WTC11 (cell line): ENCODE measurements at regions not wholly inside any gene's neighbourhood (a gene's known extent, or its start where the extent isn't known, plus 50 kb on each side); places are given as distances from the start of the nearest gene placed in this dataset.

Source experiments
- ATAC-seq: fragments of 200-7000 bp; cut with Tn5 transposase; 2 replicates; pipeline ENCODE4 v1.10.0; 2021; ENCODE audit warnings: mild to moderate bottlenecking, moderate library complexity
- CTCF ChIA-PET: fragments of 300-600 bp; sonication (Branson Sonifier 250); formaldehyde crosslinking; loops from one replicate; lab custom pipeline; 2021; ENCODE audit warnings: antibody characterized with exemption; lab: Charles Lee
- POLR2A ChIA-PET: fragments of 350-600 bp; sonication (Branson Sonifier 250); formaldehyde crosslinking; loops from one replicate; lab custom pipeline; 2021; ENCODE audit warnings: antibody characterized with exemption; lab: Charles Lee
- DNase-seq: peaks from one replicate; pipeline ENCODE4 v3.0.0; 2021; ENCODE audit warnings: low spot score
- H3K27ac Mint-ChIP-seq: 2 replicates; pipeline ENCODE4 v1.8.0; 2021; ENCODE audit warnings: mixed read lengths
- H3K27me3 Mint-ChIP-seq: 2 replicates; pipeline ENCODE4 v1.8.0; 2021; ENCODE audit warnings: low read depth, mild to moderate bottlenecking, moderate library complexity, mixed read lengths
- H3K36me3 Mint-ChIP-seq: 2 replicates; pipeline ENCODE4 v1.8.0; 2021; ENCODE audit warnings: mixed read lengths
- H3K4me1 Mint-ChIP-seq: 2 replicates; pipeline ENCODE4 v1.8.0; 2022; ENCODE audit warnings: mixed read lengths
- H3K4me3 Mint-ChIP-seq: 2 replicates; pipeline ENCODE4 v1.8.0; 2021; ENCODE audit warnings: mild to moderate bottlenecking, moderate library complexity, mixed read lengths
- H3K9me3 Mint-ChIP-seq: 2 replicates; pipeline ENCODE4 v1.8.0; 2021; ENCODE audit warnings: mixed read lengths
- ATF2 ChIP-seq: sonication (generic); formaldehyde crosslinking; IDR thresholded peaks from 2 replicates; pipeline ENCODE4 v1.8.1; 2022; ENCODE audit warnings: low read depth, missing genetic modification reagents, borderline replicate concordance
- CREB1 ChIP-seq: sonication (generic); formaldehyde crosslinking; IDR thresholded peaks from 2 replicates; pipeline ENCODE4 v1.8.0; 2023; ENCODE audit warnings: mild to moderate bottlenecking, missing genetic modification reagents
- CREM ChIP-seq: sonication (generic); formaldehyde crosslinking; IDR thresholded peaks from 2 replicates; pipeline ENCODE4 v1.8.1; 2022; ENCODE audit warnings: mild to moderate bottlenecking, missing genetic modification reagents, moderate library complexity
- CTCF ChIP-seq: fragments of 200-600 bp; IDR thresholded peaks from 2 replicates; pipeline ENCODE4 v1.8.0; 2022; ENCODE audit warnings: antibody characterized with exemption
- E2F1 ChIP-seq: sonication (generic); formaldehyde crosslinking; IDR thresholded peaks from 2 replicates; pipeline ENCODE4 v1.8.0; 2022; ENCODE audit warnings: mild to moderate bottlenecking, missing genetic modification reagents
- E2F5 ChIP-seq: sonication (generic); formaldehyde crosslinking; IDR thresholded peaks from 2 replicates; pipeline ENCODE4 v1.8.1; 2022; ENCODE audit warnings: mild to moderate bottlenecking, moderate library complexity, missing genetic modification reagents
- ELF4 ChIP-seq: sonication (generic); formaldehyde crosslinking; IDR thresholded peaks from 2 replicates; pipeline ENCODE4 v1.8.1; 2022; ENCODE audit warnings: low read depth, mild to moderate bottlenecking, moderate library complexity, missing genetic modification reagents
- GRHL2 ChIP-seq: fragments of 250-450 bp; sonication (Bioruptor Pico); IDR thresholded peaks from 2 replicates; pipeline ENCODE4 v1.8.0; 2022; ENCODE audit warnings: mild to moderate bottlenecking, moderate library complexity; ENCODE audit not compliant: insufficient replicate concordance, severe bottlenecking
- NFYB ChIP-seq: sonication (generic); formaldehyde crosslinking; conservative IDR thresholded peaks from 2 replicates; pipeline ENCODE4 v1.8.0; 2022; ENCODE audit warnings: low read depth, missing genetic modification reagents
- NR2C2 ChIP-seq: sonication (generic); formaldehyde crosslinking; IDR thresholded peaks from 2 replicates; pipeline ENCODE4 v1.8.0; 2022; ENCODE audit warnings: mild to moderate bottlenecking, missing genetic modification reagents
- NR3C1 ChIP-seq: sonication (generic); formaldehyde crosslinking; conservative IDR thresholded peaks from 2 replicates; pipeline ENCODE4 v1.8.1; 2023; ENCODE audit warnings: low read depth, mild to moderate bottlenecking, missing genetic modification reagents
- OVOL2 ChIP-seq: fragments of 250-450 bp; sonication (Bioruptor Pico); IDR thresholded peaks from 2 replicates; pipeline ENCODE4 v1.9.0; 2021; ENCODE audit warnings: mild to moderate bottlenecking, borderline replicate concordance
- PRDM15 ChIP-seq: sonication (generic); formaldehyde crosslinking; IDR thresholded peaks from 2 replicates; pipeline ENCODE4 v1.8.0; 2022; ENCODE audit warnings: missing genetic modification reagents
- PREB ChIP-seq: sonication (generic); formaldehyde crosslinking; IDR thresholded peaks from 2 replicates; pipeline ENCODE4 v1.8.1; 2022; ENCODE audit warnings: mild to moderate bottlenecking, missing genetic modification reagents, moderate library complexity, borderline replicate concordance
- STAT6 ChIP-seq: sonication (generic); formaldehyde crosslinking; conservative IDR thresholded peaks from 2 replicates; pipeline ENCODE4 v1.8.1; 2023; ENCODE audit warnings: mild to moderate bottlenecking, low read depth, missing genetic modification reagents, moderate library complexity
- TEAD4 ChIP-seq: sonication (generic); formaldehyde crosslinking; IDR thresholded peaks from 2 replicates; pipeline ENCODE4 v1.8.0; 2022; ENCODE audit warnings: mild to moderate bottlenecking, missing genetic modification reagents
- TP53 ChIP-seq: sonication (generic); formaldehyde crosslinking; IDR thresholded peaks from 2 replicates; pipeline ENCODE4 v1.8.1; 2023; ENCODE audit warnings: mild to moderate bottlenecking, missing genetic modification reagents
- ZBTB43 ChIP-seq: sonication (generic); formaldehyde crosslinking; IDR thresholded peaks from 2 replicates; pipeline ENCODE4 v1.8.1; 2023; ENCODE audit warnings: mild to moderate bottlenecking, missing genetic modification reagents
- ZNF138 ChIP-seq: sonication (generic); formaldehyde crosslinking; conservative IDR thresholded peaks from 2 replicates; pipeline ENCODE4 v1.8.1; 2022; ENCODE audit warnings: mild to moderate bottlenecking, moderate library complexity, missing genetic modification reagents
- ZNF423 ChIP-seq: fragments of 250-450 bp; sonication (Bioruptor Pico); IDR thresholded peaks from 2 replicates; pipeline ENCODE4 v2.1.2; 2022; ENCODE audit warnings: mild to moderate bottlenecking, moderate library complexity
- ZNF671 ChIP-seq: fragments of 250-450 bp; sonication (Bioruptor Pico); IDR thresholded peaks from 2 replicates; pipeline ENCODE4 v1.8.0; 2021; ENCODE audit warnings: mild to moderate bottlenecking

GRCh38 chr3:64397573-64397972 is 172.3 kb upstream of the PRICKLE2 start:
- TF ChIP-seq ELF4 (CRISPR knock-in tag) (no peak), CTCF (no peak), CREB1 (CRISPR knock-in tag) (no peak), CREM (CRISPR knock-in tag) (no peak), OVOL2 (CRISPR knock-in tag) (no peak), E2F5 (CRISPR knock-in tag) (no peak), PREB (CRISPR knock-in tag) (no peak), ATF2 (CRISPR knock-in tag) (no peak)
- no peak; the same call in 1 of the 2 replicates for ATAC-seq
- Mint-ChIP-seq H3K27me3 (no peaks in the 10 kb centered on the region), H3K4me1 (peaks cover 12% of the 10 kb centered on the region), H3K36me3 (no peaks in the 10 kb centered on the region), H3K9me3 (no peaks in the 10 kb centered on the region), H3K27ac (no peak overlapping the region), H3K4me3 (no peak overlapping the region)
- no peak for DNase-seq
- CTCF ChIA-PET, result interaction anchor here (1.1 to 1.9 kb wide), 3 partner anchors 11 to 374 kb away, joined by 4 to 9 read pairs (median 5); partner anchors contain the start of gene PSMD6
- POLR2A ChIA-PET, result no interaction called here

GRCh38 chr3:64395490-64395889 is 170.2 kb upstream of the PRICKLE2 start:
- Mint-ChIP-seq H3K27ac (no peak overlapping the region), H3K27me3 (no peaks in the 10 kb centered on the region), H3K9me3 (no peaks in the 10 kb centered on the region), H3K4me1 (peaks cover 12% of the 10 kb centered on the region), H3K4me3 (no peak overlapping the region), H3K36me3 (no peaks in the 10 kb centered on the region)
- ChIA-PET POLR2A (interaction anchor here (0.6 kb wide), 1 partner anchor 1749 kb away, joined by 4 read pairs; no protein-coding TSS in a partner anchor), CTCF (interaction anchor here (1.1 to 1.2 kb wide), 2 partner anchors 37 to 68 kb away, joined by 4 to 5 read pairs; no protein-coding TSS in a partner anchor)
- no peak for ATAC-seq
- DNase-seq, result no peak
- TF ChIP-seq NR3C1 (CRISPR knock-in tag) (no peak), NR2C2 (CRISPR knock-in tag) (no peak), TP53 (CRISPR knock-in tag) (no peak), E2F1 (CRISPR knock-in tag) (no peak), NFYB (CRISPR knock-in tag) (no peak), GRHL2 (CRISPR knock-in tag) (no peak), ZNF671 (CRISPR knock-in tag) (no peak), ZNF423 (CRISPR knock-in tag) (no peak), PRDM15 (CRISPR knock-in tag) (no peak), ZBTB43 (CRISPR knock-in tag) (no peak), TEAD4 (no peak), OVOL2 (CRISPR knock-in tag) (no peak), CREM (CRISPR knock-in tag) (no peak), ZNF138 (CRISPR knock-in tag) (no peak), STAT6 (CRISPR knock-in tag) (no peak)
